ENCODE measurements at regions not wholly inside any gene's neighbourhood (a gene's known extent, or its start where the extent isn't known, plus 50 kb on each side); places are given as distances from the start of the nearest gene placed in this dataset.

DNA sequence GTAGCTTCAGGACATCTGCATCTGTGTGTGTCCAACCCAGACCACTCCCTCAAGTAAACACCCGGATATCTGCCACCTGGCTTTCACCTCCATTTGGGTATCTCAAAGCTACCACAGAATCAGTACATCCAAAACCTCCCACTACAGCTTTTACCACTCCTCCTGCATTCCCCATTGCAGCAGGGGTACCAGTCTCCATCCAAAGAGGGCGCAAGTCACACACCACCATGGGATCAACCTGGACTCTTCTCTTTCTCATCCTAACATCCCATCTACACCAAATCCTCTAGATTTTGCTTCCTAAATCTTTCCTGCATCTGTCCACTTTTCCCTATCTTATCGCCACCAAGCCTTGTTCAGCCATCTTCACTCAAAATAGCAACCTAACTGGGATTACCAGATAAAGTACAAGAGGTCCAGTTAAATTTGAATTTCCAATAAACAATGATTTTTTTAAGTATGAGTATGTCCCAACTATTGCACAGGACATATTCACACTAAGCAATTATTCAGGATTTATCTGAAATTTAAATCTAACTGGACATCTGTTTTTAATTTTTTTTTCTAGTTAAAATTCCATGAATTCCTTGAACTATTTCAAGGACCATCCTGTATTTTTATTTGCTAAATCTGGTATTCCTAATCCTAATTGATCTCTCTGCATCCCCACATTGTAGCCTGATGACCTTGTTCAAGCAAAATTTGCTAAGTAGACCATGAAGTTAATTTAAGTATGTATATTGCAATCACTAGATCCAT is 164.3 kb upstream of the MLN start:
- DNase-seq (ENCODE audit: insufficient read length, low spot score) (no peak), FAIRE-seq (no peak)
- TF ChIP-seq, protein P1, sequence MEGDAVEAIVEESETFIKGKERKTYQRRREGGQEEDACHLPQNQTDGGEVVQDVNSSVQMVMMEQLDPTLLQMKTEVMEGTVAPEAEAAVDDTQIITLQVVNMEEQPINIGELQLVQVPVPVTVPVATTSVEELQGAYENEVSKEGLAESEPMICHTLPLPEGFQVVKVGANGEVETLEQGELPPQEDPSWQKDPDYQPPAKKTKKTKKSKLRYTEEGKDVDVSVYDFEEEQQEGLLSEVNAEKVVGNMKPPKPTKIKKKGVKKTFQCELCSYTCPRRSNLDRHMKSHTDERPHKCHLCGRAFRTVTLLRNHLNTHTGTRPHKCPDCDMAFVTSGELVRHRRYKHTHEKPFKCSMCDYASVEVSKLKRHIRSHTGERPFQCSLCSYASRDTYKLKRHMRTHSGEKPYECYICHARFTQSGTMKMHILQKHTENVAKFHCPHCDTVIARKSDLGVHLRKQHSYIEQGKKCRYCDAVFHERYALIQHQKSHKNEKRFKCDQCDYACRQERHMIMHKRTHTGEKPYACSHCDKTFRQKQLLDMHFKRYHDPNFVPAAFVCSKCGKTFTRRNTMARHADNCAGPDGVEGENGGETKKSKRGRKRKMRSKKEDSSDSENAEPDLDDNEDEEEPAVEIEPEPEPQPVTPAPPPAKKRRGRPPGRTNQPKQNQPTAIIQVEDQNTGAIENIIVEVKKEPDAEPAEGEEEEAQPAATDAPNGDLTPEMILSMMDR (IDR thresholded peaks at IDR 0.05; ENCODE audit: insufficient read depth, missing control alignments), result peak; percentile 69

DNA sequence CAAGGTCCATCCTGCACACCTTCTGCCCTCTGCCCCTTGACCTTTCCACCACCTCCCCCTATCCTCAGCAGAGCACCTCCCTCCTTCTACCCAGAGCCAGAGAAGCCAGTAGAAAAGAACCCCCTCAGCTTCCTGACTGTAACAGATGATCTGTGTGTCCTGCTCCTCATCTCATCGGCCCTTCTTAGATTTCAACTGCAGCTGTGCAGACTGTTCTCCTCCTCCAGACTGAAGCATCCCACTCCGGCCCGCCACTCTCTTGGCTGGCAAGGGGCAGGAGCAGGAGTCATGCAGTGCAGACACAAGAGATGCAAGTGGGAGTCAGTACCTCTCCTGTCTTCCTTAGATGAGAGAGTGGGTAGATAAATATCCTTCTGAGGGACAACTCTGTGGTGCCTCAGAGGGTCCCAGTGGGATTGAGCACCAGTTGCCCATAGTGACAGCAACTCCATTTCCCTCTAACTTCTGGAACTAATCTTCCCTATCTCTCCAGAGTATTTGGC is 163.5 kb upstream of the MLN start:
- FAIRE-seq (no peak), DNase-seq (ENCODE audit: insufficient read length, low spot score) (no peak)
- TF ChIP-seq, protein P1 (IDR thresholded peaks at IDR 0.05; ENCODE audit: insufficient read depth, missing control alignments), result no peak

DNA sequence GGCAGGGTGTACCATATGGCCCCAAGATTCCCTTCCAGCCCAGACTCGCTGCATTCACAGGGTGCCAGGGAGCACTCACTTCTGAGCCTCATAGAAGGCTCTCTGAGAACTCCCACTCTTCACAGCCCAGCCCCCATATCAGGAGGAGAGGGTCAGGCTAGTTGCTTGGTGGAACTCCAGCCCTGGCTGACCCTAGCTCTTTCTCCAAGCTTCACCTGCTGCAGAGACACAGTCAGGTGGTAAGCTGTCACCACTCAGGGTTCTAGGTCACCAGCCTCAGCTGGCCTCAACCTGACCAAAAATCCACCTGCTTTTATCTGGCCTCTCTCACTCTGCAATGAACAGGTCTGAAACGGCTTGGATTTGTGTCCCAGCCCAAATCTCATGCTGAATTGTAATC is 162.7 kb upstream of the MLN start:
- no peak for DNase-seq (ENCODE audit: insufficient read length, low spot score)
- no peak for FAIRE-seq
- TF ChIP-seq, protein P1 (IDR thresholded peaks at IDR 0.05; ENCODE audit: insufficient read depth, missing control alignments), result no peak

DNA sequence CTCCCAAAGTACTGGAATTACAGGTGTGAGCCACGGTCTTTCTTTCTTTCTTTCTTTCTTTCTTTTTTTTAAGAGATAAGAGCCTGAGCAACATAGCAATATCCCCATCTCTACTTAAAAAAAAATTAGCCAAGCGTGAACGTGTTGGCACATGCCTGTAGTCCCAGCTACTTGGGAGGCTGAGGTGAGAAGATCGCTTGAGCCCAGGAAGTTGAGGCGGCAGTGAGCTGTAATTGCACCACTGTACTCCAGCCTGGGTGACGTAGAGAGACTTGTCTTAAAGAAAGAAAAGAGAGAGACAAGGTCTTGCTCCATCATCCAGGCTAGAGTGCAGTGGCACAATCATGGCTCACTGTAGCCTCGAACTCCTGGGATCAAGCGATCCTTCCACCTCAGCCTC is 162.0 kb upstream of the MLN start:
- no peak for FAIRE-seq
- TF ChIP-seq, protein P1 (IDR thresholded peaks at IDR 0.05; ENCODE audit: insufficient read depth, missing control alignments), result no peak
- no peak for DNase-seq (ENCODE audit: insufficient read length, low spot score)

DNA sequence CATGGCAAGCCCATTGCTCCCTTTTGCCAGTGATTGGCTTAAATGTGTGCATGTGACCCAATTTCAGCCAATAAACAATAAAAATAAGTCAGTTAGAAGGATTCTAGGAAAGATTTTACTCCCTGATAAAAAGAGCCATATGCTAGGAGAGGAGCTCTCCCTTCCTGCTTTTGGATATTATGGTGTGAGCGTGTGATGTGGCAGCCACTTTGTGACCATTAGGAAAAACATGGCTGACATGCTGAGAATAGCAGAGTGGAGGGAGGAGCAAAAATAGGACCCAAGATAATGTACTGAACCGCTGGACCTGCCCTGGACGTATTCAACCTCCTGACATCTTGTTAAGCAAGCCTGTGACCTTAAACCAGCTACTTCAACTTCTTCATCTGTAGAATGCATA is 160.6 kb upstream of the MLN start:
- DNase-seq (ENCODE audit: insufficient read length, low spot score) (no peak), FAIRE-seq (no peak)
- TF ChIP-seq, protein P1 (IDR thresholded peaks at IDR 0.05; ENCODE audit: insufficient read depth, missing control alignments), result no peak

DNA sequence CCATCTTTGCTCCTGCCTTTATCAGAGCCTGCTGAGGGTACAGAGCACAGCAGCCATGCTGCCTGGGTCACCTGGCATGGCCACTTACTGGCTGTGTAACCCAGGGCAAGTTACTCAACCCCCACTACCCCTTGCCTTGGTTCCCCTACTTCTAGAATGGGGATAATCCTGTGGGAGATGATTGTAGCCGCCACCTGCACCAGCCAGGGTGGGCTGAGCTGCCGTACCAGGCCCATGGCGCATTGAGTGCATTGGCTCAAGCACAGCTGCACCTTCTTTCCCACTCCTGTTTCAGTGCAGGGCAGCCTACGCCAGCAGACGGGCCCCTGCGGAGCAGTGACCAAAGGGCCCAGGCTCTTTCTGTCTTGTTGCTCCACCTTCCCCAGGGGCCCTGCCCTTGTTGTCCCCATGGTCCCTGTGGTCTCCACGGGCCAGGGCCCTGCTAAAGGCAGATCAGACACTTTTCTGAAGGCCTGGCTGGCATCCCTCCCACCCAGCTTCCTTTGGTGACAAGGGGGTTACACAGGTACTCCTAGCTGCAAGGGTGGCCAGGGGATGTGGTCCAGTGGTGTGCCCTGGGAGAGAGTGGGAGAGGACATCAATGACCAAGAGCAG is 159.4 kb upstream of the MLN start:
- no peak for DNase-seq (ENCODE audit: insufficient read length, low spot score)
- TF ChIP-seq, protein P1 (IDR thresholded peaks at IDR 0.05; ENCODE audit: insufficient read depth, missing control alignments), result no peak
- no peak for FAIRE-seq
